ENCODE measurements at regions not wholly inside any gene's neighbourhood (a gene's known extent, or its start where the extent isn't known, plus 50 kb on each side); places are given as distances from the start of the nearest gene placed in this dataset.

- ChIA-PET POLR2A (no interaction called here), CTCF (ENCODE audit: low intra/inter-chr PET ratio, low total read pairs) (no interaction called here)
- FAIRE-seq, result no peak
- H2AFZ ChIP-seq (ENCODE audit: low read length), result no peak overlapping the region
- in situ Hi-C loops (cut with HindIII; ENCODE audit: extremely low pct_ligation_motif_present, low pct_unique_long_range_greater_than_20kb), result no loop called here
- H3K9ac ChIP-seq (ENCODE audit: insufficient read depth, low read depth, low read length), result no peak overlapping the region
- no peak overlapping the region for H3K4me3 ChIP-seq (replicated peaks in 1 of 3; ENCODE audit: insufficient read depth in 1 of 3, low read depth in 2 of 3, low read length in 3 of 3)
- H4K20me1 ChIP-seq (ENCODE audit: insufficient read depth, low read length), result no peaks in the 10 kb centered on the region
- H3K27me3 ChIP-seq (ENCODE audit: control insufficient read depth in 1 of 2, insufficient read depth in 2 of 2, low read length in 2 of 2), result no peaks in the 10 kb centered on the region; a peak in 1 of 5 replicates
- WGBS (ENCODE audit: low lambda C conversion rate), result 63% methylated on average over 2 of the region's 3 CpGs
- H3K36me3 ChIP-seq (replicated peaks in 1 of 2; ENCODE audit: control insufficient read depth in 1 of 2, insufficient read depth in 2 of 2, low read length in 2 of 2), result no peaks in the 10 kb centered on the region
- H3K4me2 ChIP-seq (ENCODE audit: low read depth, low read length), result no peak overlapping the region
- ATAC-seq, result no peak
- H3K9me3 ChIP-seq (ENCODE audit: low read length), result no peaks in the 10 kb centered on the region
- no peaks in the 10 kb centered on the region for H3K4me1 ChIP-seq (ENCODE audit: insufficient read depth, low read length)
- intact Hi-C loops (cut with micrococcal nuclease; ENCODE audit: unreplicated experiment), result no loop called here
- H3K79me2 ChIP-seq (ENCODE audit: insufficient read depth, low read length), result no peaks in the 10 kb centered on the region
- no peak for DNase-seq (ENCODE audit: low spot score)
- BruUV-seq (replicated peaks), result no TSS peak
- H3K27ac ChIP-seq (ENCODE audit: extremely low read length, insufficient read depth, low read length), result no peak overlapping the region
- TF ChIP-seq TRAFD1 (CRISPR knock-in tag; IDR thresholded peaks at IDR 0.05; ENCODE audit: borderline replicate concordance) (no peak), AFF4 (CRISPR knock-in tag; IDR thresholded peaks at IDR 0.05) (no peak), GMEB2 (CRISPR knock-in tag; IDR thresholded peaks at IDR 0.05; ENCODE audit: low read depth) (no peak), TERF1 (CRISPR knock-in tag; IDR thresholded peaks at IDR 0.05) (no peak), ZNF770 (CRISPR knock-in tag; IDR thresholded peaks at IDR 0.05) (no peak), THYN1 (CRISPR knock-in tag; IDR thresholded peaks at IDR 0.05; ENCODE audit: borderline replicate concordance, low read depth) (no peak), HOXA7 (CRISPR knock-in tag; IDR thresholded peaks at IDR 0.05) (no peak), ZNF549 (CRISPR knock-in tag; IDR thresholded peaks at IDR 0.05) (no peak), PCBP2 (optimal IDR thresholded peaks at IDR 0.05; ENCODE audit: low read depth, low read length, poor library complexity, severe bottlenecking) (no peak), ZNF207 (IDR thresholded peaks at IDR 0.05; ENCODE audit: borderline replicate concordance) (no peak), PTBP1 (IDR thresholded peaks at IDR 0.05; ENCODE audit: low read depth, low read length, poor library complexity, severe bottlenecking) (no peak), ZNF264 (CRISPR knock-in tag; IDR thresholded peaks at IDR 0.05) (no peak)
Measured at GRCh38 chr1:14071581-14071980, 371.6 kb downstream of the PRDM2 start.
